ENCODE measurements at regions not wholly inside any gene's neighbourhood (a gene's known extent, or its start where the extent isn't known, plus 50 kb on each side); places are given as distances from the start of the nearest gene placed in this dataset.

DNA sequence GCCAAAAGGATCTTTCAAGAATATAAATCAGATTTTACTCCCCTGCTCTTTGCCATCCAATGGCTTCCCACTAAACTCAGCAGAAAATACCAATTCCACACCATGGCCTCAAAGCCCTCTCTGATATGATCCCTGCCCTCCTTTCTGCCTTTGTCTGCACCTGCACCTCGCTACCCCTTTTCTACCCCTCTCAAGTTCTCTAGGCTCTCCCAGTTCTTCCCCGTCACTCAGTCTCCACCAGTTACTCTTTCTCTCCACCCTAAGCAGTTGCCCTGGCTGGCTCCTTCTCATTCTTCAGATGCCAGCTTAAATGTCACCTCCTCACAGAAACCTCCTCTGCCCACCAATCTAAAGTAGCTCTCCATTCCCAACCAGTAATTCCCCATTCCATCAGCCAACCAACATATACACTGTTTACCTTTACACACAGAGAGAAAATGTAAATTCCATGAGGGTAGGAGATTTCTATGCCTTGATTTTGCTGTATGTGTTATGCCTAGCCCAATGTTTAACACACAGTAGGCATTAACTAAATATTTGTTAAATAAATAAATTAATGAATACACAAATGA is 93.6 kb upstream of the LPP start:
- no peak overlapping the region for H3K4me3 Mint-ChIP-seq
- DNase-seq: no peak
- no peaks in the 10 kb centered on the region for H3K9me3 Mint-ChIP-seq
- 0 out of 2 replicates have a peak overlapping the region, but pooled peaks have one; percentile 2 for H3K27ac Mint-ChIP-seq
- no peaks in the 10 kb centered on the region for H3K36me3 Mint-ChIP-seq (ENCODE audit: low read depth)
- TF ChIP-seq, protein P1, sequence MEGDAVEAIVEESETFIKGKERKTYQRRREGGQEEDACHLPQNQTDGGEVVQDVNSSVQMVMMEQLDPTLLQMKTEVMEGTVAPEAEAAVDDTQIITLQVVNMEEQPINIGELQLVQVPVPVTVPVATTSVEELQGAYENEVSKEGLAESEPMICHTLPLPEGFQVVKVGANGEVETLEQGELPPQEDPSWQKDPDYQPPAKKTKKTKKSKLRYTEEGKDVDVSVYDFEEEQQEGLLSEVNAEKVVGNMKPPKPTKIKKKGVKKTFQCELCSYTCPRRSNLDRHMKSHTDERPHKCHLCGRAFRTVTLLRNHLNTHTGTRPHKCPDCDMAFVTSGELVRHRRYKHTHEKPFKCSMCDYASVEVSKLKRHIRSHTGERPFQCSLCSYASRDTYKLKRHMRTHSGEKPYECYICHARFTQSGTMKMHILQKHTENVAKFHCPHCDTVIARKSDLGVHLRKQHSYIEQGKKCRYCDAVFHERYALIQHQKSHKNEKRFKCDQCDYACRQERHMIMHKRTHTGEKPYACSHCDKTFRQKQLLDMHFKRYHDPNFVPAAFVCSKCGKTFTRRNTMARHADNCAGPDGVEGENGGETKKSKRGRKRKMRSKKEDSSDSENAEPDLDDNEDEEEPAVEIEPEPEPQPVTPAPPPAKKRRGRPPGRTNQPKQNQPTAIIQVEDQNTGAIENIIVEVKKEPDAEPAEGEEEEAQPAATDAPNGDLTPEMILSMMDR (IDR thresholded peaks at IDR 0.05): no peak
- peaks cover 30% of the 10 kb centered on the region for H3K4me1 Mint-ChIP-seq (ENCODE audit: low read depth)
- H3K27me3 Mint-ChIP-seq (ENCODE audit: insufficient read depth): no peaks in the 10 kb centered on the region

DNA sequence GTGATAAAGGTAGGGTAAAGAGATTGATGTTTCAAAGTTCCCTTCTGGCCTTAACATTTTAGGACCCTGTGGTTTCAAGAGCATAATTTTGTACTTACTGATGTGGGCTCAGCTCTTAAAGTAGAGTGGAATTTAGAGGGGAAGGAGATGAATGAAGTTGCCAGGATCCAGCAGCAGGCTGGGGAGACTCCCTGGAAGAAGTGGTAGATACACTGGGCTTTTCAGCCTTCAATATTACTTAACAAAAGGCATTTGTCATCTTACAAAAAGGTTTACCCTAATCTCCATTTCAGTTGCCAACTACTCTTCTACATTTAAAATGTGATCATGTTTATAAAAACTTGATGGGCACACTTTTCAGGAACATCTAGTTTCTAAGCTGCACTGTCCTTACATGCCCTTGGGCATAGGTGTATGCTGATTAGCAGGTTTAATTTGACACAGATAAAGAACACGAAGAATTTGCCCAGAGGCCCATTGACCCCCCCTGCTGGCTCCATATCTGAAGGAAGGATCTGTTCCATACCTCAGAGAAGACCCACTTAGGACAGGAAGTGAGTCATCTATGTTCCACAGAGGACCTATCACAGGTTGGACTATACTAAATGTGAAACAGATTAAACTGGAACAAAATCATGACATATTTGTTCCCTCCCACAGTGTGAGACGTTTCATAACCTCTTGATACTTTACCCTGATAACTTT is 93.0 kb upstream of the LPP start:
- H3K9me3 Mint-ChIP-seq: no peaks in the 10 kb centered on the region
- TF ChIP-seq, protein P1 (IDR thresholded peaks at IDR 0.05): peak; percentile 37; the same call in 1 of the 2 replicates
- H3K27ac Mint-ChIP-seq: peak overlapping the region; percentile 63
- H3K27me3 Mint-ChIP-seq (ENCODE audit: insufficient read depth): no peaks in the 10 kb centered on the region
- peak; percentile 61 for DNase-seq
- H3K4me1 Mint-ChIP-seq (ENCODE audit: low read depth): peaks cover 30% of the 10 kb centered on the region
- no peaks in the 10 kb centered on the region; the same call in 1 of the 2 replicates for H3K36me3 Mint-ChIP-seq (ENCODE audit: low read depth)
- no peak overlapping the region for H3K4me3 Mint-ChIP-seq

DNA sequence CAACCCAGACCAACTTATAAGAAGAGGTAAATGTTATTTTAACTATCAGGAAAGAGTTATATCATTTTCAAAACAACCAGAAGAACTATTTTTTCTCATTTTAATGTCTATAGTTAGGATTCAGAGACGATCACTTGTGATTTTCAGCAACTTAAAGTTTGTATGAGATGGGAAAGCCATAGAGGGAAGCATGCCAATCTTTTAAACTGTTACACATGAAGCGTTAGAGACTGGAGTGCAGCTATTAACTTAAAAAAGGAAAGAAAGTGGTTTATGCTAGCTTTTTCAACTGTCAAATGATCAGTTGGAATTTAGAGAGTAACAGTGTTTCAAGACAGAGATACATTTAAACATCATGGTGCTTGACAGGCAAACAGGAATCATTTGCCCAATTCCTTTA is 91.7 kb upstream of the LPP start:
- Mint-ChIP-seq H3K27me3 (ENCODE audit: insufficient read depth) (no peaks in the 10 kb centered on the region), H3K27ac (no peak overlapping the region), H3K4me3 (no peak overlapping the region), H3K36me3 (ENCODE audit: low read depth) (no peaks in the 10 kb centered on the region; the same call in 1 of the 2 replicates), H3K4me1 (ENCODE audit: low read depth) (peaks cover 34% of the 10 kb centered on the region), H3K9me3 (no peaks in the 10 kb centered on the region)
- TF ChIP-seq, protein P1 (IDR thresholded peaks at IDR 0.05): no peak
- no peak for DNase-seq

DNA sequence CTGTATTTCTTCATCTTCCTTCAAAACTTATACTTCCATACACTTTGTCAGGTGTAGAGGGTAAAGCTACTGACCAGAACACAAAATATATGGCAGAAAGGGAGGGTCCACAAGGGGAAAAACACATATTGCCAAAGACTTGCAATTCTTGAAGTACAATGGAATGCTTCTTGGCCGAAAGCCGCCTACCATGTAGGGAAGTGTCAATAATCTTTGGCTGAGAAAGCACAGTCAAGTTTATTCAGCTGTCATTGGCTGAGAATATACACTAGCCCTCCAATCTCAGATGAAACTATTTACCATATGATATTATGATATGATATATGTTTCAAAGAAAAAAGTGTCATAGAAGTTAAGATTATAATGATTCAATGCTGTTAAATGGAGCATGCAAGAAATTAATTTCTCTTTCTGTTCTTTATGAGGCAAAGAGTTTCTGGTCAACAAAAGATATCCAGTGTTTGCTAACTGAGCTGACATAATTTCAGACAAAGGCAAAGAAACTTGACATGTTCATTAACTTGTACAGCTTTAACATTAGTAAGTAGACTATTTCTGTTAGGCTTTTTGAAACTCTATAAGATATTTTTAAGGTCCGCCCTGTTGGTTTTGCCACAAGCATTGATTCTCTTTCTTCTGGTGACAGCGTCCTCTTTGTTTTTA is 89.0 kb upstream of the LPP start:
- no peak for DNase-seq
- no peak overlapping the region for H3K27ac Mint-ChIP-seq
- no peaks in the 10 kb centered on the region; the same call in 1 of the 2 replicates for H3K36me3 Mint-ChIP-seq (ENCODE audit: low read depth)
- H3K4me3 Mint-ChIP-seq: no peak overlapping the region
- no peaks in the 10 kb centered on the region for H3K9me3 Mint-ChIP-seq
- H3K4me1 Mint-ChIP-seq (ENCODE audit: low read depth): peaks cover 36% of the 10 kb centered on the region
- H3K27me3 Mint-ChIP-seq (ENCODE audit: insufficient read depth): no peaks in the 10 kb centered on the region
- TF ChIP-seq, protein P1 (IDR thresholded peaks at IDR 0.05): no peak

DNA sequence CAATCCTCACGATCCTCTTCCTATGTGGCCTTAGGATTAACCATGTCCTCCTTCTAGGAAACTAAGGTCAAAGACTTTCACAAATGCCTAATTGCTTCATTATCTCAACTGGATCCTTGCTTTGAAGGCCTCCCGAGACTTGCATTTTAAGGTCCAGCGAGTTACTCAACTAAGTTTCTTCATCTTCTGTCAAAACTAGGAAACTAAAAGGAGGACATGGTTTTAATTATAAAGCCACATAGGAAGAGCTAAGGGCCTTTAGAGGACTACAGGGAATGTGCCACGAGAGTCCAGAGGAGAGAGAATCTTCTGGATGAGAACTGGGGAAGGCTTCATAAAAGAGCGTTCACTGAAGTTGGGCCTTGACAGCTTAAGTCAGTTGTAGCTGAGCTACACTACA is 87.8 kb upstream of the LPP start:
- Mint-ChIP-seq H3K4me3 (no peak overlapping the region), H3K27me3 (ENCODE audit: insufficient read depth) (no peaks in the 10 kb centered on the region), H3K36me3 (ENCODE audit: low read depth) (no peaks in the 10 kb centered on the region; the same call in 1 of the 2 replicates), H3K27ac (no peak overlapping the region), H3K4me1 (ENCODE audit: low read depth) (peaks cover 26% of the 10 kb centered on the region), H3K9me3 (no peaks in the 10 kb centered on the region)
- TF ChIP-seq, protein P1 (IDR thresholded peaks at IDR 0.05): no peak
- DNase-seq: no peak
